ENCODE measurements at regions not wholly inside any gene's neighbourhood (a gene's known extent, or its start where the extent isn't known, plus 50 kb on each side); places are given as distances from the start of the nearest gene placed in this dataset.

GRCh38 chr18:28512357-28512756, 335.4 kb upstream of the CDH2 start:
- TF ChIP-seq POU6F1 (CRISPR knock-in tag; IDR thresholded peaks at IDR 0.05; ENCODE audit: borderline replicate concordance, low read depth) (no peak), ARNTL (CRISPR knock-in tag; IDR thresholded peaks at IDR 0.05; ENCODE audit: borderline replicate concordance, low read depth) (no peak), CREB5 (CRISPR knock-in tag; IDR thresholded peaks at IDR 0.05; ENCODE audit: low read depth) (no peak), ZNF70 (CRISPR knock-in tag; IDR thresholded peaks at IDR 0.05) (no peak)

Measured in SK-N-SH treated with all-trans-retinoic acid at 6 μM for 48 hours (cell line).